ENCODE measurements at regions not wholly inside any gene's neighbourhood (a gene's known extent, or its start where the extent isn't known, plus 50 kb on each side); places are given as distances from the start of the nearest gene placed in this dataset.

DNA sequence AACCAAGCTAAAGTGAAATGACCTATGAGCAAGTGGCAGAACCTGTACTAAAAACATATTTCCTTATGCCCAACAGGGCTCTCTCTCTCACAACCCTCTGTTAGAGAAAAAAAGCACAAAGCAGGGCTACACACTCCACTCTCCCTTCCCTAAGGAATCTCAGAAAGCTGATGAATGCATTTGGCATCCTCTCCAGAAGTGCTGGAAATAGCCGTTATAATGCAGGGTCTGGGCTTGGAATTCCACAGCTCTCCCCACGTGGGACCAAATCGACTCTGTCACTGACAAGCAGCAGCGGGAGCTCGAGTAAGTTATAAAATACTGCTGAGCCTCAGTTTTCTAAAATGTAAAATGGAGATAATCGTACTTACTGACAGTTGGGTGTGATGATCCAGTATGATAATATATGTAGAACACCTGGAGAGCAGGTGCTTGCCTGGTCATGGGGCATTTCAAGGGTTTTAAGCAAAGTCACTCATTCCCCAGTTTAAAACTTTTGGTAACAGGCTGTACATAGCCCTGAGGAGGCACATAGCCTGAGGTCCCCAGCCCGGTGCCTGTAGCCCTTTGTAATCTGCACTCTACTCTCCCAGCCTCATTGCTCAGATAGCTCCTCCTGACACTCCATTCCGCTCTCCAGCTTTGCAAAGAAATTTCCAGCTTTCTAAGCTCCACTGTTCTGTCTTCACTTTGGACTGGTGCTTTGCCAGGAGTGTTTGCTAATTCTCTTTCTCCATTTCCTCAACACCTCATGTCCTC, 175.6 kb upstream of the DAB1 start:
- TF ChIP-seq, protein P1, sequence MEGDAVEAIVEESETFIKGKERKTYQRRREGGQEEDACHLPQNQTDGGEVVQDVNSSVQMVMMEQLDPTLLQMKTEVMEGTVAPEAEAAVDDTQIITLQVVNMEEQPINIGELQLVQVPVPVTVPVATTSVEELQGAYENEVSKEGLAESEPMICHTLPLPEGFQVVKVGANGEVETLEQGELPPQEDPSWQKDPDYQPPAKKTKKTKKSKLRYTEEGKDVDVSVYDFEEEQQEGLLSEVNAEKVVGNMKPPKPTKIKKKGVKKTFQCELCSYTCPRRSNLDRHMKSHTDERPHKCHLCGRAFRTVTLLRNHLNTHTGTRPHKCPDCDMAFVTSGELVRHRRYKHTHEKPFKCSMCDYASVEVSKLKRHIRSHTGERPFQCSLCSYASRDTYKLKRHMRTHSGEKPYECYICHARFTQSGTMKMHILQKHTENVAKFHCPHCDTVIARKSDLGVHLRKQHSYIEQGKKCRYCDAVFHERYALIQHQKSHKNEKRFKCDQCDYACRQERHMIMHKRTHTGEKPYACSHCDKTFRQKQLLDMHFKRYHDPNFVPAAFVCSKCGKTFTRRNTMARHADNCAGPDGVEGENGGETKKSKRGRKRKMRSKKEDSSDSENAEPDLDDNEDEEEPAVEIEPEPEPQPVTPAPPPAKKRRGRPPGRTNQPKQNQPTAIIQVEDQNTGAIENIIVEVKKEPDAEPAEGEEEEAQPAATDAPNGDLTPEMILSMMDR (IDR thresholded peaks at IDR 0.05): no peak
- TF ChIP-seq ZFX (IDR thresholded peaks at IDR 0.05; ENCODE audit: borderline replicate concordance): no peak

Measured in 22Rv1 (cell line).